ENCODE measurements at regions not wholly inside any gene's neighbourhood (a gene's known extent, or its start where the extent isn't known, plus 50 kb on each side); places are given as distances from the start of the nearest gene placed in this dataset.

DNA sequence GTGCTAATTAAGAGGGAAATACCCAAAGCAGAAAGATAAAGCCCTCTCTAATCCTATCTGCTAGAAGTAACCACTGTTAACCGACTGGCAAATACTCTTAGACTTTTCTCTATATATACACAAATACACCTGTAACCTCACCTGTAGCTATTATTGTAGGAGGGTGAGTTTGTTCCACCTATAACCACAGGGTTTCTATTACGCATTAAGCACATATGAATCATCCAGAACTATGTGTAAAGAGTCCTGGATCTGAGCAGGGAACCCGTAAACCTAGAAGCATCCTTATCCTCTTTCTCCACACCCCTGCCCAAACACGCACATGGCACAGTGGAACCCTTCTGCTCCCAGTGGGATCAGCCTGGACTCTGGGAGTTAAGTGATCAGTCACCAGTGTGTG, 172.8 kb upstream of the C2CD4B start:
- no peak for TF ChIP-seq POLR2A (IDR thresholded peaks at IDR 0.05)
- TF ChIP-seq, protein P1, sequence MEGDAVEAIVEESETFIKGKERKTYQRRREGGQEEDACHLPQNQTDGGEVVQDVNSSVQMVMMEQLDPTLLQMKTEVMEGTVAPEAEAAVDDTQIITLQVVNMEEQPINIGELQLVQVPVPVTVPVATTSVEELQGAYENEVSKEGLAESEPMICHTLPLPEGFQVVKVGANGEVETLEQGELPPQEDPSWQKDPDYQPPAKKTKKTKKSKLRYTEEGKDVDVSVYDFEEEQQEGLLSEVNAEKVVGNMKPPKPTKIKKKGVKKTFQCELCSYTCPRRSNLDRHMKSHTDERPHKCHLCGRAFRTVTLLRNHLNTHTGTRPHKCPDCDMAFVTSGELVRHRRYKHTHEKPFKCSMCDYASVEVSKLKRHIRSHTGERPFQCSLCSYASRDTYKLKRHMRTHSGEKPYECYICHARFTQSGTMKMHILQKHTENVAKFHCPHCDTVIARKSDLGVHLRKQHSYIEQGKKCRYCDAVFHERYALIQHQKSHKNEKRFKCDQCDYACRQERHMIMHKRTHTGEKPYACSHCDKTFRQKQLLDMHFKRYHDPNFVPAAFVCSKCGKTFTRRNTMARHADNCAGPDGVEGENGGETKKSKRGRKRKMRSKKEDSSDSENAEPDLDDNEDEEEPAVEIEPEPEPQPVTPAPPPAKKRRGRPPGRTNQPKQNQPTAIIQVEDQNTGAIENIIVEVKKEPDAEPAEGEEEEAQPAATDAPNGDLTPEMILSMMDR (IDR thresholded peaks at IDR 0.05): no peak
